ENCODE measurements at regions not wholly inside any gene's neighbourhood (a gene's known extent, or its start where the extent isn't known, plus 50 kb on each side); places are given as distances from the start of the nearest gene placed in this dataset.

DNA sequence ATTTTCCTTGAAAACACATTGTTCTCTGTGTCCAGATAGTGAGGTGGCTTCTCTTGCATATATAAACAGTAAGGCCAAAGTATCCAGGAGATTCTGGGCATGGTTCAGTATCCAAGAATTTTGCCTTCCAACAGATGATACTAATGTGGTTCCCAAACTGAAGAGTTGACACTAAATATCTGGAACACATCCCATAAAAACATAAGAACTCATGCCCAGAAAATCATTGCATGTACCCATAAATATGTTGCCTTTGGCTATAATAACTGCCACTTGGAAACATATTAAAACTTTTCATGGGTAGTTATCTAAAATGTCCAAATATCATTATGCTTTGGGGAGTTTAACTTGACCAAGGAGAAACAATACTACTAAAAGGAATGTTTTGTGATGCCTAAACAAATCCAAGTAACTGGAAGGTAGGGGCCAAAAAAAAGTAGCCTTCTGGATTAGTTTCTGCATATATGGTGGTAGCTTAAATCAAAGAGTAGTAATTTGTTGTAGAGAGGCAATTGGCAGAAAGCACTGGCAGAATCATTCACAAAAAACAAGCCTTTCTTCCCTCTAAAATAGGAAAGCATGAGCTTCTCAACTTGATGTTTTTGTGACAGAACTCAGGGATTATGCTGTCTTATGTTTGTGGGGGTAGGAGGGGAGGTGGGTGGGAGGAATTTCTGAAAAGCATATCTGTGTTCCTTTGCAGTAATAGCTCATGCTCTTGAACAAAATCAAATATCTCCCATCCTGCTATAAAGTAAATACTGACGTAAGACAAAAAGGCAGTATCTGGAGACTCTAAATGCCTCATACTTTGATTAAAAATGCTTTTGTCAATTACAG lies 753.9 kb downstream of the TUSC7 start:
- DNase-seq (ENCODE audit: low read depth): no peak

DNA sequence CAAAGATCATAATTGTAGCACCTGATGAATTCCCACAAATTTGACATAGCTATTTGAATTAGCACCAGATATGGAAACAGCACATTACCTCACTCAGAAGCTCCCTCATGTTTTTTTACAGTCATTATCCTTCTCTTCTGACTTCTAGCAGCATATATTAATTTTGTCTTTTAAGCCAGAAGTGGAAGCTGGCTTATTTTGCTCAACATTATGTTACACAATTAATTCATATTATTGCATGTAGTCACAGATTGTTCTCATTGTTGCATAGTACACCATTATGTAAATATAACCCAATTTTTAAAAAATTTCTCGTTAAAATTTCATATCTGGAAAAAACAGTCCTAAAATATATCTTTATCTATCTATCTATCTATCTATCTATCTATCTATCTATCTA lies 762.3 kb downstream of the TUSC7 start:
- DNase-seq (ENCODE audit: low read depth): no peak

DNA sequence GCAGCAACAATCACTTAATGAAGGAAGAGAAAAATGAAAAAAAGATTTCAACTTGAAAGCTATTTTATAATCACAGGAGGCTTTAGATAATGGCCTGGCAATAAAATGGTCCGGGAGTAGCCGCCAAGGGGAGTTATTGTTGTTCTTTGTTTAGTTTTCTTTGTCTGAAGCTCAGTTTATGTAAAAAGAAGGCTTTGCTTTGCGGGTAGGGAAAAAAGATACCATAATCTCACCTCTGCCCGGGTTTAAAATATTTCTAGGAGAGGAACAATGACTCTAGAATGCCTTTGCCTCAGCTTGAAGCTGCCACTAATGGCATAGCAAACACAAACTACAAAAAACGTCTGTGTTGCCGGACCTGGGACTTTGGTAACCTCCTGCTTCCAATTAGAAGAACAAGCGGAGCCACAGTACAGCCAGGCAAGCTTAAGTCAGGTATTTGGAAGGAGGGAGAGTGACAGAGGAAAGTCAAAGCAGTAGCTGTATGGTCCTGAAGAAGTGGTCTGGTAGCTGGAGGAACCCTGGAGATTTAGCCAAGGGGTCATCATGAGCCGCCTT lies 764.5 kb downstream of the TUSC7 start:
- no peak for DNase-seq (ENCODE audit: low read depth)

DNA sequence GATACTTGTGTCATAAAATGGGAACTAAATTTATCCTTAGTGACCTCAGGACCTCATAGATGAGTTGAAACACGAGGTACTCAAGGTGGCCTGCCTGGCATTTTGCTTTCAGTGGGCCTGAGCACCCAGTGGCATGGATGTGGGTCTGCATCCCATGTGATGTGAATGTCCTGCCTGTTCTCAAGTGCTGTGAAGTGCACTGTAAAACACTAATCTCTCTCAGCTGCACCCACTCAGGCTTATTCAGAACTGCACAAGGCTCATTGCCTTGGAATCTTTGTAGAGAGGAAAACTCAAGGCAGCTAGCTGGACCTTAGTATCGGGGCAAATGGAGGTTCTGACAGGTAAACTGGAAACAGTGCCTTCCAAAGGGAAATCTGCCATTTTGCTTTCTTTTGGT lies 767.0 kb downstream of the TUSC7 start:
- no peak for DNase-seq (ENCODE audit: low read depth)

DNA sequence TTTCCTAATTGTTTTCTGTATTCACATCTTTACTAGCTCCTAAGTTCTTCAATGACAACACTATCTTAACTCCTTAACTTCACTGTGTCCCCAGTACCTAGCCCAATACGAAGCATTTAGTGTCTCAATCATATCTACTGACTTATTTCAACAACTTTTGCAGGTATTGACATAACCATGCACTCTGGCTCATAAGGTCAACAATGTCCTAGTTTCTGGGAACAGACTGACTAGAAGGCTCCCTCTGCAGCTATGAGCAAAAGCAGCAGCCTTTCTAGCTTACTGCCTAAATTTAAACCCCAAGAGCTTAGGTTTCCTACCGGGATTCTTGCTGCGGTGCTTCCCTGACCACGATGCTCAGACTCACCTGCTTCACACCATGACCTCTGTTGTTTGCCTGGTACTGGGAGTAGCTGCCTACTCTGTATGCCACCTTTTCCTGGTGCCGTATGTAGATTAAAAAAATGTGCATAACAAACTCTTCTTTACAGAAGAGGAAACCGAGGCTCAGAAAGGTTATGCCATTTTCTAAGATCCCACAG lies 767.7 kb downstream of the TUSC7 start:
- no peak for DNase-seq (ENCODE audit: low read depth)

DNA sequence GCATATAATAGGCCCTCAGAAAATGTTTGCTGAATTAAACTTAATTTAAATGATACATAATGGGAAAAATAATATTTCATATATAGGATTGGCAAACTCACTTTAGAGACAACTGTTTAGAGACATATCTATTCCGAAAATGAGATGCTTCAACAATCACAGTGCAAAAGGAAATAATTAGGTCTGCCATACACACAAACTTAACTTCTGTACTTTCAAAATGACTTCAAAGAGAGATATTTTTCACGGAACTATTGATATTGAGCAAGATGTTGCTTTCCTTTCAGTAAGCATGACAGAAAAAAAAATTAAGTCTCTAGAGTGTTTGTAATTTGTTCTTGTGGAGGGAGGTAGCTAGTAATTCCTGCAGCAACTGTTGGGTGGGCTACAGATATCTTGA lies 769.5 kb downstream of the TUSC7 start:
- no peak for DNase-seq (ENCODE audit: low read depth)

DNA sequence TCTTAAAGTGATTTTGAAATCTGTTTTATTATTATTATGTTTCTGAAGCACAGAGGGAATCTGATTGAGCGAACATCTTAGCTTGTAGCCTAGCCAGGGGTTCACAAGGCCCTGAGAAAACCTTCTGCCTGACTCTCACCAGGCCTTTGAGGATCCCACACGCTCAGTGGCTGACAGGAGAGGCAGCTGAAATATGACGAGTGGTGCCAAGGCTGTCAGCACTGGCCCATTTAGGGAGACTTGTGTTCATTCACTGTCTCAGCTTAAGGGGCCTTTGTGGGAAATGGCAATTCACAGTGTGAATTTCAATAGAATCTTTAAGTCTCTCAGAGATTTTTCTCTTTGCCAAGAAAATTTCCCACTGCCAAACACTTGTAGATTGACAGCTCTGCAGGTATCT lies 770.9 kb downstream of the TUSC7 start:
- DNase-seq (ENCODE audit: low read depth): no peak

DNA sequence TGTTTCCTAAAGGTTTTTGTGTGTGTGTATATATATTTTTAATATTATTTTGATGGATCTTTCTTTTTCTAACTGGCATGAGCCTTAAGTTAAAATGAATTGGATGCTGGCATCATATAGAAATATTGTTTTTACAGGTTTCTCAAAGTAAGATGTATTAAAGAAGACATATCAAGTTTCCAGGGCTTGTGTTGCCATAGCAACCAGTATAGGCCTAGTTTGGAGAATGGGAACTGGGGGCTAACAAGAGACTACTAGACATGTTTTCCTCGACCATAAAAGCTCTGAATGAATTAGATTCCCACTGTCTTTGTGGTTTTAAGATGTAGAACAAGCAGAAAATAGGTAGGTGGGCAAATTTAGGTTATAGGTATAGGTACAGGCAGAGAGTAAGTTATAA lies 771.4 kb downstream of the TUSC7 start:
- no peak for DNase-seq (ENCODE audit: low read depth)

DNA sequence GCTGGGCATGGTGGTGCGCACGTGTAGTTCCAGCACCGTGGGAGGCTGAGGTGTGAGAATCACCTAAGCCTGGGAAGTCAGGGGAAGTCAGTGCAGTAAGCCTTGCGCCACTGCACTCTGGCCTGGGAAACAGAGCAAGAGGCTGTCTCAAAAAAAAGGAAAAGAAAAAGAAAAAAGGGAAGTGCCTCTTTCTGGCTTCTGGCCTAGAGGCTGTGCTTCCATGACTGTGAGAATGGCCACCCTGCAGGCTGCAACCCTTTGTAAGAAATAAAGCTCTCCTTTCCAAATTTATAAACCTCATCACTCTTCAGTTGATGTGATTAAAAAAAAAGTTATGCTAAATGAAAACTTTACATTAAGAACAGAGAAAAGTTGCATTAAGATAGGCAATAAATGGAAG lies 774.3 kb downstream of the TUSC7 start:
- DNase-seq (ENCODE audit: low read depth): no peak

DNA sequence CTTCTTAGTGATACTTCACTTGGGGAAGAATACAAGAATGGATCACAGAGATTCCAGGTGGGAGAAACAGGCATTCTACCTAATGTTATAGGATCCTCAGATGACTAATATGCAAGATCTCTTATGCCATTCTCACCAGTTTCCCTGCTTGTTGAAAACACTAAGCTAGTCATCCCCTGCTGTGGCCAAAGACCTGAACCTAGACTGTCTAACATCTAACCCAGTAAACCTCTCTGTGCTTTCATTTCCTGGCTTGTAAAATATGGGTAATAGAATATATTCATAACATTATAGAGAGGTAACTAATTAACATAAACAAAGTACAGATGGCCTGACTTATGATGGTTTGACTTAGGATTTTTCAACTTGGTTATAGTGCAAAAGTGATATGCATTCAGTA lies 776.3 kb downstream of the TUSC7 start:
- DNase-seq (ENCODE audit: low read depth): no peak

DNA sequence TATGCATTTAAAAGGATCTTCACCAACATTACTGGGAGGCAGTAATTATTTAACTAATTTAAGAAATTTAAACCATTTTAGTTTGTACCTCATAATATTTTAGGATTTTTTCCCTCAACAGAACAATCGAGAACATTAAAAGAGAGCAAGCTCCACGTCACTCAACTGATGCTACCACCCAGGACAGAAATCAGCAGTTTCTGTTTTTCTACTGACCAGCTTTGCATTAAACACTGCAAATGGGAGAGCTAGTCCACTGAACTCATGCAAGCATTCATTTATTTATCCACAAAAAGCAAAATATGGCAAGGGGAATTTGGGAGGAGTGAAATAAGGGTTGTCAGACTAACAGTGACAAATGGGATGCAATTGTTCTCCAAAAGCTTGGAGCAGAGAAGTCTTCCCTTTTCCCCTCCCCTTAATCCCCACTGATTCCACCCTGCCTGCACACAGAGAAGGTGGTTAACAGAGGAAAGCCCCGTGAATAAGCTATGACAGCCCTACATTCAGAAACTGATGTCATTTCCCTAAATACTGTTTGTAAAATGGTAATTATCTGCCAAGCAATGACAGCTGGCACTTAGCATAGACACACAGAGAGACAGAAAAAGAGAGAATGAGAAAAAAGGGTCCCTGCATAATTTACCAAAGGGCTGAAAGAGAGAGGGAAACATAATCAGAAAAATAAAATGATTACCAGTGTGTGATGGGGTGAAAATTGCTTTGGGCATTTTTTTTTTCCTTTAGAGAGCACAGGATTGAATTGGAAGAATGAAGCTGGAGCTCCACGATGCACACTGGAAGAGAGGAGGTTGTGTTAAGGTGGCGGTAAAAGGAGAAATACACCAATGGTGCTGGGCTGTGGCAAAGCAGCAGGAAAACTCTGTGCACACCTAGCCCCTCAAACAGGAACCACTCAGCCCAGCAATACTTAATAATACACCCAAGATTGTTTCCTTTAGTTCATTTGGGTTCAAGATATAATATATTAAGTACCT lies 777.4 kb downstream of the TUSC7 start:
- no peak for DNase-seq (ENCODE audit: low read depth)

DNA sequence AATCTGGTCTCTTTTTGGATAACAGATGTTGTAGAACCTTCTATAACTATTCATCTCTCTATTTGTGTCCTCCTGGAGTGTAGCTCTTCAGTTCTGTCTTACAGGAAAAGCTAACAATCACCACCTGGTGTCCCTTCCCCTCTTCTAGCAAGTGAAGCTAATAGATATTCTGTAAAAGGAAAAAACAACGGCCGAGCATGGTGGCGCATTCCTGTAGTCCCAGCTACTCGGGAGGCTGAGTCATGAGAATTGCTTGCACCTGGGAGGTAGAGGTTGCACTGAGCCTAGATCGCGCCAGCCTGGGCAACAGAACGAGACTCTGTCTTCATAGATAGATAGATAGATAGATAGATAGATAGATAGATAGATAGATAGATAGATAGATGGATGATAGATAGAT lies 779.4 kb downstream of the TUSC7 start:
- DNase-seq (ENCODE audit: low read depth): no peak

DNA sequence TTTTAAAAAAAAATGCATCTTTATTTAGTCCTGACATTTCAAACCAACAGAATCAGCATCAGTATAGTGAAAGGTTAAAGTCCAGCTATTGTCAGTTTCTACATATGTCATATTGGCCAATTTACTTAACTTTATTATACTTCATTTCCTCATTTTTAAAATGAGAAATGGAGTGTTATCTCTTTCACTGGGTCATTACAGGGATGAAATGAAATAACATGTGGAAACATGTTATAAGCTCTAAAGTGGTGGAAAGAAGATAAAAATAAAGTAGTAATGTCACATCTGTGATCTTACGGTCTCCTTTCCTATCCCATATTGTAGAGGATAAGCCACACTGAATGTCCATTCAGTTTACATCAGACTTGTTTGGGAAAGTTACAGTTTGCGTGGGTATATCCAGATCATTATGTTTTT lies 780.1 kb downstream of the TUSC7 start:
- no peak for DNase-seq (ENCODE audit: low read depth)

DNA sequence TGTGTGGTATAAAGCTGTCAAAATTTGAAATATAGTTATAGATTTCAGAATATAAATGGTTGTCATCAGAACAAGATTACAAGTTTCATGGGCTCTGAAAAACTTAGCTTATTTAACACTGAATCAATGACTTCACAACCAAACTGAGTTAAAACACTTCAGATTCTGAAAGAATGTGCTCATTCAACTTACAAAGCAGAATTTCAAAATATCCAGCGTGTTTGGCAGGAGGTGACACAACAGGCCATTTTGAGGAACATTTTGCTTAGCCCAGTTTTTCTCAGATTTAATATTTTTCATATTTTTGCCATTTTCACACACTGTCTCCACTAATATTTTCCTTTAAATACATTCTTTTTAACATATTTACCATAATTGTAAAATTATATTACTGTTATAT lies 781.1 kb downstream of the TUSC7 start:
- no peak for DNase-seq (ENCODE audit: low read depth)

DNA sequence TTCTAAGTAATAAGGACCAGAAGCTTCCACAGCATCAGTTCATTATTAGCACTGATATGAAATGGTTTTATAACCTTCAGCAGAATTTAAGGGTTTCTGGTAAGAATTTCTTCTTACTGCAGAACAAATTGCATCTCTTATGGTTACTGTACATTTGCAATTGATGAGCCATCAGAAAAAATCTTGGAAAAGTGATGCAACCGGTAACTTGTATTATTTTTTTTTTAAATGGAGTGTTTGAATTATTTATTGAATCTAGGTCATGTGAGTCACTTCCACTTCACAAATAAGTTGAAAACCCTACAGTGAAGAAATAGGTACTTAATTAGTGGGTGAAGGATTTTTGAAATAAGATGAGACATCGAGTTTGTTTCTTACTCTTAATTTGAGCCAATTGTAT lies 786.0 kb downstream of the TUSC7 start:
- DNase-seq (ENCODE audit: low read depth): peak; percentile 17

DNA sequence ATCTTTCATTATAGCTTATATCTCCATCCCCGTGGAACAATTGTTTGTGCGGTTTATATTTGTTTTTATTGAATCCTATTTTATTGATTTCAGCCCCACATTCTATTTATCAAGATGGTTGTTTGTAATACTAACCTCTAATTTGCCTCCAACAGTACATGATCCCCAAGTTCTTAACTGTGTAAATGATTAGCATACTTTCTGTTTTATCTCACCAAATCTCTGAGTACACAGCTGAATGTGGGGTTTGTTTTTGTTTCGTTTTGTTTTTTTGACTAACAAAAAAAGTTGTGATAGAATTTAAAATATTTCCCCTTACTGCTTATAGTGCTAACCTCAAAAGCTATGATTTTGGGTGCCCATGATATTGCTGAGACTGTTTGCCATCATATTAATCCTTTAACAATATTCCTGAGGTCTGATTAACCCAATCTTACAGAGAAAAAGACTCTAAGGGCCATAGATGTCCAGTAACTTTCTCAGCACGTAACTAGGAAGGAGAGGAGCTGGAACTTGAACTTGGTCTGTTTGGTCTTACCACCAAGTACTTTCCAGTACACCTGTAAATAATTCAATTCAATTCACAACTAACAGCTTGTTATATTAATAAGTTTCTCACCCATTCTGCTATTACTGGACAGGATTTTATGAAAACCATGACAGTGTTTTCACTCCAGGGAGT lies 789.8 kb downstream of the TUSC7 start:
- DNase-seq (ENCODE audit: low read depth): peak; percentile 1

DNA sequence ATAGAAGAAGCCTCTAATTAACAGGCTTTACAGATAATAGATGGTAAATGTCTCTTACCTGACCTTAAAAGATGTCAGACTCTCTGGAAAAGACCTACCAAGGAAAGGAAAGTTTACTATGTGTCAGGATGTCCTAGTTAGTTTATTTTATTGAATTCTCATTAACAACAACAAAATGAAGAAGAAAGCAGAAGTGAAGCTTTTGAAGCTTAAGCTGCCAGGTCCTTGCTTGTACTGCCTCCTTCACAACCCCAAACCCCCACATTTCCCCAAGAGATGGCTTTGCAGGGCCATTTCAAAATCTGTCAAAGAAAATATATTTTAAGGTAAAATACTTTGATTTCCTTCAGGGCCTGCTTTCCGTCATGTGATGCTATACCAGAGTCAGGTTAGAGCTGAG lies 798.4 kb downstream of the TUSC7 start:
- no peak for DNase-seq (ENCODE audit: low read depth)

DNA sequence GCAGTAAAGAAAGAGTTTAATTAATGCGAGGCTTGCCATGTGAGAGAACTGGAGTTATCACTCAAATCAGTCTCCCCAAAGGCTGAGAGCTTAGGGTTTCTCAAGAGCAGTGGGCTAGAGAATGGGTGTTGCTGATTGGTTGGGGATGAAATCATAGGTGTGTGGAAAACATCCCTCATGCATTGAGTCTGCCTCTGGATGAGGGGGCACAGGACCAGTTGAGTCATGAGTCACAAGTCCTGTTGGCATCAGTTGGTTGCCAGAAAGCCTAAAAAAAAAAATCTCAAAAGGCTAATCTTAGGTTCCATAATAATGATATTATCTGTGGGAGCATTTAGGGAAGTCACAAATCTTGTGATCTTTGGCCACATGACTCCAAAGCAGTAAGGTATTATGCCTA lies 800.3 kb downstream of the TUSC7 start:
- DNase-seq (ENCODE audit: low read depth): no peak

DNA sequence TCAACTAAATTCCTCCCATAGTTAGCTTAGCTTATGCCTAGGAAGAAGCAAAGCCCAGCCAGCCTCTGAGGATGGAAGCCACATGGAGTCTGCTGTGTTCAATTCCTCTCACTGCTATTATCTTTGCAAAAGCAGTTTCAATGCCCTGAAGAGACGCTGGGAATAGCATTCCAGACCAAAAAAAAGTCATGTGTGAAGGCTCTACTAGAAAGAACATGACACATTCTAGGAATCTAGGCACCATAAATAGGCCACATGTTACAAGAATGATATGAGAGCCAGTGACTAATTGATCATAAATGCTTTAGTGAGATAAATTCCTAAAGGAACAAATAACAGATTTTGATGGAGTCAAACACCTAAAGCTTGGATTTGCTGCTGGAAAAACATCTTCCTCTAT lies 800.8 kb downstream of the TUSC7 start:
- peak; percentile 5 for DNase-seq (ENCODE audit: low read depth)

DNA sequence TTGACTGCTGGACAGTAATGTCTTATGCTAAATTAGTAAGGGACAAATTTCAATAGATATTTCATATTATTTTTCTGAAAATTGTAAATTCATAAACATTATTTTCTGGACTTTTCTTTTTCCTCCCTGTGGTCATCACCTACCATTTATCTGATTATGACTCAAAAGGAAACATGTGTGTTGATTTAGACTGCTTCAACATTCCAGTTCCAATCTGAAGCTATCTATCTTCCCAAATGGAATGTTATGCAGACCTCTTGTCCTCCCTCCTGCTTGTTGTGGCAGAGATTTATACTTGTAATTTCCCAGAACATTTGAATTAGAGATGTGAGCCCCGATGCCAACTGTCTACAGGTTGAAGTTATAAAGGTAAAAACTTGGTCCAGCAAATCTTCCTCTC lies 803.4 kb downstream of the TUSC7 start:
- peak; percentile 10 for DNase-seq (ENCODE audit: low read depth)

DNA sequence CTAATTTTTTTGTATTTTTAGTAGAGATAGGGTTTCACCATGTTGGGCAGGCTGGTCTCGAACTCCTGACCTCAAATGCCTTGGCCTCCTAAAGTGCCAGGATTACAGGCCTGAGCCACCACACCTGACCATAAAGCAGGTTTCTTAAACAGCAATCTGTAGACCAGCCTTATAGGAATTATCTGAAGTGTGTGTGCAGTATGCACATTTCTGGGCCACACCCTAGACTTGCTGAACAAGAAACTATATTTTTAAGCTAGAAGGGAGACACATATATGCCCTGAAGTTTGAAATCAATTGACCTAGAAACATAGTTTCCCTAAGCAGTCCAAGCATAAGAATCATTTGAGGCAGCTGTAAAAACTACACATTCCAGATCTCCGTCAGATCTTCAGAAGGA lies 805.7 kb downstream of the TUSC7 start:
- DNase-seq (ENCODE audit: low read depth): no peak

DNA sequence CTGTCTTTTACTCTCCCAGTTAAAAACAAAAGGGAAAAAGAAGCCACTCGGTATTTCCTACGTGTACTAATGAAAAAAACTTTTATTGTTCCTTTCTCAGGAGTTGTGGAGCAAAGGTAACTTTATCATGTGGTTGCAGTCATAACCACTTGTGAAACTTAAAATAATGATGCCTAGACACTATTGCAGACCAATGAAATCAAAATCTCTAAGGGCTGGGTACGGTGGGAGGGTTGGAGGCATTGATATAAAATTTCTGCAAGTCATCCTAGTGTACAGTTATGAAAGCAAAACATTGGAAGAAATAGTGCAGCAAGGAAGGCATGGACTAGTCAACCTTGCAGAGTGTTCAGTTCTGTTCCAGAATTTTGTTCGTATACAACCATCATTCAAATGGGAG lies 808.8 kb downstream of the TUSC7 start:
- DNase-seq (ENCODE audit: low read depth): no peak
